H9 (cell line): ENCODE measurements at regions not wholly inside any gene's neighbourhood (a gene's known extent, or its start where the extent isn't known, plus 50 kb on each side); places are given as distances from the start of the nearest gene placed in this dataset.

Source experiments
- DNase-seq: peaks from one replicate; pipeline ENCODE4 v3.0.0-alpha.2; 2017
- H2AFZ ChIP-seq: one replicate; pipeline ENCODE4 v1.6.1; 2013; ENCODE audit warnings: mild to moderate bottlenecking, low read length, control low read depth, moderate library complexity
- H2AK5ac ChIP-seq: 2 replicates; pipeline ENCODE4 v1.6.1; 2013; ENCODE audit warnings: low read length, control low read depth, mixed read lengths; ENCODE audit not compliant: insufficient read length
- H2BK120ac ChIP-seq: one replicate; pipeline ENCODE4 v1.6.1; 2013; ENCODE audit warnings: low read depth, mild to moderate bottlenecking, low read length, control low read depth, inconsistent platforms; ENCODE audit not compliant: poor library complexity, severe bottlenecking
- H2BK12ac ChIP-seq: 2 replicates; pipeline ENCODE4 v1.6.1; 2013; ENCODE audit warnings: low read length, control low read depth, mixed read lengths, low read depth; ENCODE audit not compliant: insufficient read length
- H2BK15ac ChIP-seq: 2 replicates; pipeline ENCODE4 v1.6.1; 2013; ENCODE audit warnings: low read depth, low read length, control low read depth
- H2BK20ac ChIP-seq: one replicate; pipeline ENCODE4 v1.6.1; 2013; ENCODE audit warnings: low read depth, mild to moderate bottlenecking, low read length, control low read depth, inconsistent platforms; ENCODE audit not compliant: poor library complexity, severe bottlenecking
- H2BK5ac ChIP-seq: 2 replicates; pipeline ENCODE4 v1.6.1; 2013; ENCODE audit warnings: low read length, control low read depth, mixed read lengths; ENCODE audit not compliant: insufficient read length
- H3K14ac ChIP-seq: 2 replicates; pipeline ENCODE4 v1.6.1; 2013; ENCODE audit warnings: low read length, control low read depth; ENCODE audit not compliant: insufficient read depth
- H3K18ac ChIP-seq: 2 replicates; pipeline ENCODE4 v1.6.1; 2013; ENCODE audit warnings: low read depth, mild to moderate bottlenecking, mixed read lengths, low read length, control low read depth; ENCODE audit not compliant: insufficient read length
- H3K23ac ChIP-seq: 2 replicates; pipeline ENCODE4 v1.6.1; 2013; ENCODE audit warnings: low read length, control low read depth, mixed read lengths, low read depth; ENCODE audit not compliant: insufficient read length
- H3K23me2 ChIP-seq: 2 replicates; pipeline ENCODE4 v1.6.1; 2013; ENCODE audit warnings: low read depth, mild to moderate bottlenecking, mixed read lengths, low read length, control low read depth; ENCODE audit not compliant: insufficient read length, poor library complexity, severe bottlenecking
- H3K27ac ChIP-seq: 2 replicates; pipeline ENCODE4 v1.5.1; 2013; ENCODE audit warnings: low read length, control low read depth, mixed read lengths, low read depth; ENCODE audit not compliant: insufficient read length
- H3K27me3 ChIP-seq: 2 replicates; pipeline ENCODE4 v1.6.1; 2013; ENCODE audit warnings: low read length, control low read depth, inconsistent platforms; ENCODE audit not compliant: insufficient read depth
- H3K4ac ChIP-seq: 2 replicates; pipeline ENCODE4 v1.6.1; 2013; ENCODE audit warnings: low read depth, mild to moderate bottlenecking, control low read depth, inconsistent platforms, low read length, moderate library complexity
- H3K4me1 ChIP-seq: 2 replicates; pipeline ENCODE4 v1.6.1; 2013; ENCODE audit warnings: low read length, control low read depth, inconsistent platforms; ENCODE audit not compliant: insufficient read depth
- H3K4me2 ChIP-seq: 2 replicates; pipeline ENCODE4 v1.6.1; 2013; ENCODE audit warnings: low read length, control low read depth, mixed read lengths; ENCODE audit not compliant: insufficient read length, insufficient read depth
- H3K56ac ChIP-seq: 2 replicates; pipeline ENCODE4 v1.6.1; 2013; ENCODE audit warnings: low read depth, mild to moderate bottlenecking, mixed read lengths, low read length, control low read depth; ENCODE audit not compliant: insufficient read length
- H3K79me1 ChIP-seq: 2 replicates; pipeline ENCODE4 v1.6.1; 2013; ENCODE audit warnings: low read depth, mild to moderate bottlenecking, moderate library complexity, low read length, control low read depth, inconsistent platforms; ENCODE audit not compliant: insufficient read depth, poor library complexity, severe bottlenecking
- H3K79me2 ChIP-seq: 2 replicates; pipeline ENCODE4 v1.6.1; 2013; ENCODE audit warnings: low read length, control low read depth, inconsistent platforms; ENCODE audit not compliant: insufficient read depth
- H3K9ac ChIP-seq: 2 replicates; pipeline ENCODE4 v1.6.1; 2013; ENCODE audit warnings: low read length, control low read depth, mixed read lengths; ENCODE audit not compliant: insufficient read length; ENCODE audit errors: extremely low read depth
- H3K9me3 ChIP-seq: one replicate; pipeline ENCODE4 v1.6.1; 2013; ENCODE audit warnings: low read depth, low read length, inconsistent platforms; ENCODE audit not compliant: control insufficient read depth
- H3T11ph ChIP-seq: one replicate; pipeline ENCODE4 v1.6.1; 2013; ENCODE audit warnings: mild to moderate bottlenecking, low read length, control low read depth, inconsistent platforms
- H4K20me1 ChIP-seq: one replicate; pipeline ENCODE4 v1.6.1; 2013; ENCODE audit not compliant: control insufficient read depth, insufficient read length, insufficient read depth
- H4K5ac ChIP-seq: 2 replicates; pipeline ENCODE4 v1.6.1; 2013; ENCODE audit warnings: low read depth, mild to moderate bottlenecking, mixed read lengths, low read length, control low read depth; ENCODE audit not compliant: insufficient read length
- H4K8ac ChIP-seq: replicated peaks from 2 replicates; pipeline ENCODE4 v1.6.1; 2013; ENCODE audit warnings: low read length, control low read depth, mixed read lengths, low read depth; ENCODE audit not compliant: insufficient read length
- H4K91ac ChIP-seq: 2 replicates; pipeline ENCODE4 v1.6.1; 2013; ENCODE audit warnings: low read depth, mild to moderate bottlenecking, moderate library complexity, mixed read lengths, low read length, control low read depth; ENCODE audit not compliant: insufficient read length
- H3K27ac Mint-ChIP-seq, 3 experiments: 2 replicates in 2 of 3; 3 replicates in 1 of 3; pipeline ENCODE4 v1.8.0; 2020 to 2021; ENCODE audit warnings: mixed read lengths in 3 of 3, mild to moderate bottlenecking in 1 of 3, moderate library complexity in 1 of 3
- H3K27me3 Mint-ChIP-seq: 2 replicates; pipeline ENCODE4 v1.8.0; 2021; ENCODE audit warnings: low read depth, mild to moderate bottlenecking, moderate library complexity, mixed read lengths
- H3K36me3 Mint-ChIP-seq, 3 experiments: 2 replicates in 2 of 3; 3 replicates in 1 of 3; pipeline ENCODE4 v1.8.0; 2020 to 2021; ENCODE audit warnings: low read depth in 3 of 3, mixed read lengths in 3 of 3; ENCODE audit not compliant: insufficient read depth in 1 of 3
- H3K4me1 Mint-ChIP-seq, 2 experiments: 2 replicates each; pipeline ENCODE4 v1.8.0; 2020; ENCODE audit warnings: mixed read lengths in 2 of 2
- H3K4me3 Mint-ChIP-seq, 2 experiments: 2 replicates in 1 of 2; 3 replicates in 1 of 2; pipeline ENCODE4 v1.8.0; 2020 to 2021; ENCODE audit warnings: mild to moderate bottlenecking in 2 of 2, mixed read lengths in 2 of 2, moderate library complexity in 1 of 2
- H3K9me3 Mint-ChIP-seq, 2 experiments: 2 replicates in 1 of 2; 3 replicates in 1 of 2; pipeline ENCODE4 v1.8.0; 2020; ENCODE audit warnings: mild to moderate bottlenecking in 2 of 2, mixed read lengths in 2 of 2, moderate library complexity in 1 of 2
- CTCF ChIP-seq: fragments of 200-600 bp; sonication (generic); conservative IDR thresholded peaks from 3 replicates; pipeline ENCODE4 v1.8.0; 2021; ENCODE audit warnings: antibody characterized with exemption, mild to moderate bottlenecking

GRCh38 chr2:123644053-123644452 lies 381.0 kb upstream of the CNTNAP5 start:
- Histone ChIP-seq H4K91ac (no peak overlapping the region), H3K23me2 (no peaks in the 10 kb centered on the region), H3K27ac (no peak overlapping the region), H3K9ac (no peak overlapping the region), H3K14ac (no peak overlapping the region), H2AK5ac (no peak overlapping the region), H3K79me1 (no peaks in the 10 kb centered on the region), H3K9me3 (no peaks in the 10 kb centered on the region), H4K5ac (no peak overlapping the region), H2BK20ac (no peak overlapping the region), H4K8ac (no peak overlapping the region), H2BK5ac (no peak overlapping the region), H3K4ac (no peak overlapping the region), H3K4me1 (peaks cover 3% of the 10 kb centered on the region; the same call in 1 of the 2 replicates), H3K4me2 (no peak overlapping the region), H2AFZ (no peak overlapping the region), H4K20me1 (no peaks in the 10 kb centered on the region), H3K27me3 (no peaks in the 10 kb centered on the region), H3K79me2 (no peaks in the 10 kb centered on the region), H2BK15ac (no peak overlapping the region), H3T11ph (no peak overlapping the region), H2BK120ac (no peak overlapping the region), H3K23ac (no peak overlapping the region), H3K18ac (no peak overlapping the region), H3K56ac (no peak overlapping the region), H2BK12ac (no peak overlapping the region)
- DNase-seq: no peak
- H3K9me3 Mint-ChIP-seq: no peaks in the 10 kb centered on the region
- H3K4me1 Mint-ChIP-seq: peaks cover 8 to 9% of the 10 kb centered on the region in 2 experiments
- TF ChIP-seq CTCF: no peak
- H3K4me3 Mint-ChIP-seq: no peak overlapping the region
- no peaks in the 10 kb centered on the region for H3K27me3 Mint-ChIP-seq
- no peaks in the 10 kb centered on the region for H3K36me3 Mint-ChIP-seq
- no peak overlapping the region for H3K27ac Mint-ChIP-seq
